COLO668 (cell line): ENCODE measurements at regions not wholly inside any gene's neighbourhood (a gene's known extent, or its start where the extent isn't known, plus 50 kb on each side); places are given as distances from the start of the nearest gene placed in this dataset.
"Not testable (repeated sequence)": the region's sequence is repeated elsewhere in the genome, so short reads cannot be mapped to it uniquely, and the experiment has no call there.

Experiments used
- DNase-seq: peaks from one replicate; lab custom pipeline; 2025; ENCODE audit not compliant: unreplicated experiment; lab: John Stamatoyannopoulos, UW

GRCh38 chr5:103785569-103785968 lies 223.0 kb upstream of the NUDT12 start:
- DNase-seq: no peak

DNA sequence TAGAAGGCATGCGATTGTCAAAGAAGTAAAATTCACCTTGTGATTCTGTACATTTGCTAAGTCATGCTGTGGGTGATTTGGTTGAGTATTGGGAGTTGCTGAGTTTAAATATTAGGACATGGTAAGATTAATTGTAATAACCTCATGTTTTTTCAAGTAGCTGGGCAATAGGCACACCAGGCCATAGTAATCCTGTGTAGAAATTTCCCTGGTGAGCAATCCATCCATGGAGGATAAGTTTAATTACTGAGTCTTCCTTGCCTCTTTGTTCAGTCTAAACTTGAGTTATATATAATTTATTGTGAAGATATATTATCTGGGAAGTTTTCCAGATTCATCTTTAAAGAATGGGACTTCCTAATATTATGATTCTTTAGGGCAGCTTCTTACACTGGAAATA lies 221.1 kb upstream of the NUDT12 start:
- no peak for DNase-seq

DNA sequence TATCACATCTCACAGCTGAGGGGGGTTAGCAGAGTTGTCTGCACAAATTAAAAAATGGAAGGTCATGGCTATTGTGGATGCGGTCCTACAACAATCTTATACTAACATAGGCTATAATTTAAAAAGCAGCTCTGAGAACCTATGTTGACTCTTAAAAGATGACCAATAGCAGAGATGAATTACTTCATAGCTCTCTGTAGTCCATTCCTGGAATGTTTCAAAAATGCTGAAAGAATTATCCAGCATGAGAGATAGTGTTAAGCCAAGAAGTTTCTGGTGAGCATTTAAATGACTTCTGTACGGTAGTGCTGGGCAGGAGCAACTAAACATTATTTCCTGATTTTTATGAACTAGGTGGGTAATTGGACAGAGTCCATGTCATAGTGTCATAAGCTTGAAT lies 218.2 kb upstream of the NUDT12 start:
- no peak for DNase-seq

DNA sequence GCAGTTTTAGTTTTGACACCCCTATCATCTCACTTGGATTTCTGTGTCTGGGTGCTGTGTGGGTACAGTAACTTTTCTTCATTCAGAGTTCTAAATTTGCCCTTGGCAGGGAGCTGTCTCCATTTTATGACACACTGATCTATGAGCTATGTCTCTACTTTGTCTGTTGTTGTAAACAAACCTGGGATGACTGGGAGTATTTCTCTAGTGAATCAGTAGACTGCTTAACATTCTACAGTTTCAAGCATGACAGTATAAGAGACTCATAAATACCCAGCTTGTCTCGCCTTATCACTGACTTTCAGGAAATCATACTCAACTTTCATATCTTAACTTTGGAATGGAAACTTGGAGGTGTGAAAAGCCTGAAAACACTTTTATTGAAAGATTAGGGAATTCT lies 212.1 kb upstream of the NUDT12 start:
- DNase-seq: no peak

DNA sequence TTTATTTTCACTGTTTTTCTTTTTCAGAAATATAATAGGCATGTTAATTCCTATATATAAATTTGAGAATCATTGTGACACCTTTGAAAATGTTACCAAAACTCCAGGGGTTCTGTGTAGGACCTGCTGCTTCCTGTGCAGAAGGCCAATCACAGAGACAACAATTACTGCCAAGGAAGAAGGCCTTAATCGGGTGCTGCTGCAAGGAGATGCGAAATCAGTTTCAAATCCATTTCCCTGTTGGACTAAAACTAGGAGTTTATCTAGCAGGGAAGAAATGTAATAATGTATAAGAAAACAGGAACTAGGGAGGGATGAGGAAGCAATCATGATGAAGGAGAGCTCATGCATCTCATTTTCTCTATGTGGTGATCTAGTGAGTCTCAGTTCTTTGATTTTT lies 209.7 kb upstream of the NUDT12 start:
- DNase-seq: no peak

DNA sequence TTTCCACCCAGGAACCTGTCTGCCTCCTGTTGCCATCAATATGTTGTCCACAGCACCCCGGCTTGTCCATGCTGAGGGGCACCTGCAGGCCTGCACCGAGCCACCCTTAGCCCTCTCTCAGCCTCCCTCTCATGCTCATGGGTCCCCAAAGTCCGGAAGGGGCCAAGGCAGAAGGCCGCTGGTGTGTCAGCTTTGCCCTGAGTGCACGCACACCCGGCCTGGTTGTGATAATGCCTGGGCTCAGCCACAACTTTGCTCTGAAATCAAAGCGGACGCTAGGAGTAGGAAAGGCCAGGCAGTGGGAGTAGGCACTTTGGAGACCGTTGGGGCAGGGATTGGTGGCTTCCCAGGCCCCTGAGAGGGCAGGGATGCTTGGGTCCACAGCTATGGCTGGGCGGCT lies 201.8 kb upstream of the NUDT12 start:
- DNase-seq: no peak

- no peak for DNase-seq
Measured at GRCh38 chr5:103758996-103759395, 196.4 kb upstream of the NUDT12 start.

GRCh38 chr5:103755974-103756373 lies 193.4 kb upstream of the NUDT12 start:
- DNase-seq: no peak

- DNase-seq: no peak
Measured at GRCh38 chr5:103745353-103746065, 182.9 kb upstream of the NUDT12 start.

DNA sequence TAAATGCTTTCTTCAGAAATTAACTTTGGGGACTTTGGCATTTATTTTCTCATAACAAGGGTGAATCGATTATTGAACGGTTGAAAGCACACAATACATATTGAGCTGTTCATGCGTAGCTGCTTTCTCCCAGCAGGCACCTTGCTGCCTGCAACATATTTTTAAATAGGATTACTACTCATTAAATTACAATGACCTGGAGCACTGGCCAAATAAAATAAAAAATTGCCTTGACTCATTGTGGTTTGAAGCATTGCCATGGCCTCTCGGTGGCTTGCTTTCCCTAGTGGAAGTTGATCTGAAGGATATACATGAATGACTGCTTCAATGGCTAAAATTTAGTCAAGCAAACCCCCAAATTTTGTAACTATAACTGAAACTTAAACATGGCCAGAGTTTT lies 181.6 kb upstream of the NUDT12 start:
- DNase-seq: no peak

DNA sequence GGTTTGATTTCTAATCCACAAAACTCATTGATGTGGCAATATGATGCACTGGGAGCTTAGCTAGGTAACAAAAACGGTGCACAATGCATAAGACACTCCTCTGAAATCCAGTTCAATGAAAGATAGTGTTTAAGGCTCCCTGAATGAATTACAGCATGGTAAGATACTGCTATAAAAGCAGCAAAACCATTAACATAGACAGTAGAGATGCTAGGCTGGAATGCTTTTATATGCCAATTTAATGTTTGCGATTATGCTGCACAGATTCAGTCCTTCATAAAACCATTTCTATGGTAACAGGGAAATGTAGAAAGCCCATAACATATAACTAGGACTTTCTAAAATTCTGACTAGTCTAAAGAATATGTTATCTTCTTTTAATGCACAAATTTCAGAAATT lies 180.8 kb upstream of the NUDT12 start:
- no peak for DNase-seq

DNA sequence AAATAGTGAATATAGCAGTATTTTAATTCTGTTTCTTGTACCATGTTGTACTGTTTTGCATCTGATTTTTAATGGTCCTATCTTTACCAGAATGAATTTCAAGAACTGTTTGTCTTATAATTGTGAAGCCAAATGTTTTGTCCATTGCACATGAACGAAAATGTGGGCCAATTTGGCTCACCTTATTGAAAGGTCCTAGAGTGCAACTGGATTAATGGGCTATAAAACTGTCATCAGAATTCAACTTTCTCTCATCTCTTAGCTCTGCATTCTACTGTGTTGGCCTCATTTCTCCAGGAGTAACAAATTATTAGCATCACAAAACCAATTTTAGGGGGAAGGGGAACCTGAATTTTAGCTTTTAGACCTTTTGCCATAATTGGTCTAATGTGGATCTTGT lies 179.4 kb upstream of the NUDT12 start:
- no peak for DNase-seq

DNA sequence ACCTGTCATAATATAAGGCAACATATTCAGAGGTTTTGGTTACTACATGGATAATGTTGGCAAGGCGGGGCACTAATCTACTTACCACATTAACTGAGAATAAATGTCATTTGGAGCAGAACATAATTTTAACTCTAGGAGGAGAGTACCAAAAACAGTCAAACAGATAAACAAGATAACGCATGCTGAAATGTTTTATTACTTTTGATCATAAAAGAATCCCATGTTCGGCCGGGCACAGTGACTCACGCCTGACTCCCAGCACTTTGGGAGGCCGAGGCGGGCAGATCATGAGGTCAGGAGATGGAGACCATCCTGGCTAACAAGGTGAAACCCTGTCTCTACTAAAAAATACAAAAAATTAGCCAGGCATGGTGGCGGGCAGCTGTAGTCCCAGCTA lies 173.8 kb upstream of the NUDT12 start:
- not testable (repeated sequence) for DNase-seq

DNA sequence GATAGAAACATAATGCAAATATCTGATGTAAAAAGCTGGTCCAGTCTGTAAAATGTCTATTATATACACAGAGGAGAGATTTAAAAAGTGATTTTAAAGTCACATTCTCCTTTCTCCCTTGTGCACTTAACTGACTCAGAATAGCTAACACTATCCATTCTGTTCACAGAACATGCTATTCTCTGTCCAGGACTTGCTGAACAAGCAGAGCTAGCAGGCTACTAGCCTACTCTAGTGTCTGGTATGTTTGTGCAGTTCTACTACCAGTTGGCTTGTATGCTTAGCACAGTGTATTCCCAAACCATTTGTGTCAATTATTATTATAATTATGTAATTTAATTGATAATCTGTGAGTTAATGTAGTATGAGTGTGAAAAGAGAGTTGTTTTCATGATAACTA lies 161.7 kb upstream of the NUDT12 start:
- DNase-seq: no peak

GRCh38 chr5:103721183-103721582 lies 158.6 kb upstream of the NUDT12 start:
- DNase-seq: no peak

DNA sequence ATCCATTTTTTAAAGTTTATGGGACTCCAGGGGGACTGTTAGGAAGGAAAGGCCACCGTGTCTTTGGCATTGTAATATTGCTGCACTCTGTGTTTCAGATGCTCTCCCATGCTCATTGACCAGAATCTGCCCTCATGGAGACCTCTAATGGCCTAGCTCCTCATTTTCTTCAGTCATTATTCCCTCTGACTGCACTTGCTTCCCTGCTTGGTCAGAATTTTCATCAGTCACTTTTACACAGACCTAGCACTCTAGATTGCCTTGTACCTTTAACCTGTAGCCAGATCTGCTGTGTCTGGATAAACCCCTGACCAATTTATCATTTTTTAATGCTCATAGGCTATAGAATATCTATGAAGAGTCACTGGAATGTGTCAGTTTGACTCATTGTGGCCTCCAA lies 155.5 kb upstream of the NUDT12 start:
- no peak for DNase-seq

DNA sequence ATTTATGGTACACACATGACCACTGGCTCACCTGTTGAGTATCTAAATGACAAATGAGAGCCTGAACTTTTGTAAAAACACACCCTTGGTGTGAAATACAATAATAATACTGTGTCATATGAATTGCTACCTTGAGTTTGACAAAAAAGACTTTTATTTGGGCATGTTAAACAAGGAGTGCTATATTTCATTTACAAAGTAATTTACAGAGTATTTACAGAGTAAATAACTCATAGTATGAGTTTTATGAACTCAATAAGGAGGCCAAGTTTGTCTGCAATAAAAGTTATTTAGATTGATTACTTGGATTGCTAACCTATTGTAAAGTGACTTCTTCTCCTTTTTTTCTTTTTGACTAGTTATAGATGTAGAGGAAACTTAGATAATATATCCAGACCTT lies 146.0 kb upstream of the NUDT12 start:
- DNase-seq: no peak

- DNase-seq: no peak
Measured at GRCh38 chr5:103706939-103707682, 144.5 kb upstream of the NUDT12 start.

- no peak for DNase-seq
Measured at GRCh38 chr5:103703617-103704016, 141.0 kb upstream of the NUDT12 start.

GRCh38 chr5:103693517-103693916 lies 130.9 kb upstream of the NUDT12 start:
- no peak for DNase-seq

DNA sequence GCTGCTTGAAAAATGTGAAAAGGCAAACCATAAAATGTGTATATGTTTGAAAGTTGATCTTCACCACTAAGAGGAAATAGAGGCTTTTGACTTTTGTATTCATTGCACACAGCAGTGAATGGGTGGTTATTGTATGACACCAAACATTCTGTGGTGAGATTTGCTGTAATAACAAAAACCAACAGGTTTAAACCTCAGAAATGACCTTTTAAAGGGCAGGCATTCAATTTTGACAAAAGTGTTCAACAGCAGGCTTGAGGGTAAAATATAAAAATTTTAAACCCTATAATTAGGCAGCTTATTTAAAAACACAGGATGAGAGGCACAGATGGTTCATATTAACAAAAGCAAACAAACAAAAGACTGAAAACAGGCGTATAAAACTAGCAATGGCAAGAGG lies 128.1 kb upstream of the NUDT12 start:
- no peak for DNase-seq

DNA sequence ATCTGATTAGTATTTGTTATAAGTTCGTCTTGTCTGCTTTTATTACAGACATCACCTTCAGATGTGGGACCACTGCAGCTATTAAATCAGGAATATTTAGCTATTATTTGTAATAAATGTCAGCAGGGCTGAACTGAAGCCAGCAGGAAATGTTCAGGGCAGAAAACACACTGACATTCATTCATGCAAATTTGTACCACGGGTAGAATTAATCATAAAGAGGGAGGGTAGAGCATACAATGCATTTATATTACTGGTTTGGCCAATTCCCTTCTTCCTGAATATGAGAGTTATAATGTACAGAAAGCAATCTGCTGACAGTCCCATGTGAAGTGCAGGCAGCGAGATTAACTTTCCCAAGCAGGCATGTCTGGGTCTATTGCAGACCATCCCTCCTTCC lies 117.3 kb upstream of the NUDT12 start:
- DNase-seq: no peak

GRCh38 chr5:103676198-103676597 lies 113.6 kb upstream of the NUDT12 start:
- DNase-seq: not testable (repeated sequence)
